ENCODE measurements at regions not wholly inside any gene's neighbourhood (a gene's known extent, or its start where the extent isn't known, plus 50 kb on each side); places are given as distances from the start of the nearest gene placed in this dataset.

- TF ChIP-seq SUZ12 (IDR thresholded peaks at IDR 0.05; ENCODE audit: low read length): no peak
- TF ChIP-seq GTF2F1 (IDR thresholded peaks at IDR 0.05; ENCODE audit: borderline replicate concordance, low read depth, low read length): no peak
- no peak for TF ChIP-seq BRCA1 (IDR thresholded peaks at IDR 0.05; ENCODE audit: low read depth, low read length)
- no peak for TF ChIP-seq RBBP5 (IDR thresholded peaks at IDR 0.05; ENCODE audit: borderline replicate concordance, low read depth, low read length)
- TF ChIP-seq CBX8 (IDR thresholded peaks at IDR 0.05; ENCODE audit: borderline replicate concordance, low read depth, low read length): no peak
- peak; percentile 28 to 74; a peak in 1 of 4 replicates for TF ChIP-seq HDAC2 (IDR thresholded peaks at IDR 0.05; ENCODE audit: borderline replicate concordance in 1 of 2, low read depth in 2 of 2, low read length in 2 of 2)
- TF ChIP-seq NRF1 (IDR thresholded peaks at IDR 0.05; ENCODE audit: low read depth, low read length): no peak
- peak; percentile 90 for TF ChIP-seq CHD7 (IDR thresholded peaks at IDR 0.05; ENCODE audit: insufficient replicate concordance, low read length)
- no peak for TF ChIP-seq CHD1 (IDR thresholded peaks at IDR 0.05; ENCODE audit: low read depth, low read length)
- TF ChIP-seq JUND (IDR thresholded peaks at IDR 0.05; ENCODE audit: low read length): no peak
- no peak for TF ChIP-seq CTBP2 (IDR thresholded peaks at IDR 0.05; ENCODE audit: borderline replicate concordance, insufficient read depth, insufficient read length, low read length)
- no peak for TF ChIP-seq SIRT6 (IDR thresholded peaks at IDR 0.05; ENCODE audit: low read length)
- no peak for TF ChIP-seq JUN (IDR thresholded peaks at IDR 0.05; ENCODE audit: low read depth, low read length)
Observed at GRCh38 chr2:14330884-14331283, 301.6 kb upstream of the LRATD1 start (continued).

All from H1 (cell line).